SK-N-SH treated with all-trans-retinoic acid at 6 μM for 48 hours (cell line): ENCODE measurements at regions not wholly inside any gene's neighbourhood (a gene's known extent, or its start where the extent isn't known, plus 50 kb on each side); places are given as distances from the start of the nearest gene placed in this dataset.

Source experiments
- ARNTL ChIP-seq: fragments of 450-650 bp; formaldehyde crosslinking; IDR thresholded peaks from 2 replicates; pipeline ENCODE4 v1.5.0; 2020; ENCODE audit warnings: low read depth, mild to moderate bottlenecking, moderate library complexity, borderline replicate concordance
- BACH2 ChIP-seq: fragments of 250-450 bp; sonication (Bioruptor Pico); IDR thresholded peaks from 2 replicates; pipeline ENCODE4 v1.9.0; 2021; ENCODE audit warnings: mild to moderate bottlenecking, borderline replicate concordance
- CREB5 ChIP-seq: fragments of 250-450 bp; sonication (Bioruptor Pico); IDR thresholded peaks from 2 replicates; pipeline ENCODE4 v1.5.1; 2020; ENCODE audit warnings: low read depth, mild to moderate bottlenecking, moderate library complexity
- PATZ1 ChIP-seq: fragments of 250-450 bp; sonication (Bioruptor Pico); IDR thresholded peaks from 2 replicates; pipeline ENCODE4 v1.8.0; 2020; ENCODE audit warnings: mild to moderate bottlenecking, moderate library complexity, borderline replicate concordance
- PPARA ChIP-seq: fragments of 250-450 bp; sonication (Bioruptor Pico); IDR thresholded peaks from 2 replicates; pipeline ENCODE4 v1.5.0; 2020; ENCODE audit warnings: mild to moderate bottlenecking, borderline replicate concordance
- SNAI2 ChIP-seq: fragments of 250-450 bp; sonication (Bioruptor Pico); IDR thresholded peaks from 2 replicates; pipeline ENCODE4 v1.5.0; 2020; ENCODE audit warnings: mild to moderate bottlenecking, moderate library complexity
- TOX ChIP-seq: fragments of 250-450 bp; sonication (Bioruptor Pico); IDR thresholded peaks from 2 replicates; pipeline ENCODE4 v1.8.0; 2021; ENCODE audit warnings: mild to moderate bottlenecking, moderate library complexity, borderline replicate concordance
- ZC3H10 ChIP-seq: fragments of 250-450 bp; sonication (Bioruptor Pico); IDR thresholded peaks from 2 replicates; pipeline ENCODE4 v1.5.1; 2021; ENCODE audit warnings: mild to moderate bottlenecking, moderate library complexity
- ZFP3 ChIP-seq: fragments of 250-450 bp; sonication (Bioruptor Pico); IDR thresholded peaks from 2 replicates; pipeline ENCODE4 v1.5.0; 2020; ENCODE audit warnings: mild to moderate bottlenecking, moderate library complexity
- ZNF8 ChIP-seq: fragments of 450-650 bp; formaldehyde crosslinking; IDR thresholded peaks from 2 replicates; pipeline ENCODE4 v1.5.0; 2020; ENCODE audit warnings: mild to moderate bottlenecking, moderate library complexity

- TF ChIP-seq PATZ1 (no peak), CREB5 (no peak), PPARA (CRISPR knock-in tag) (no peak), TOX (CRISPR knock-in tag) (no peak), ZFP3 (CRISPR knock-in tag) (no peak), ARNTL (CRISPR knock-in tag) (no peak), ZNF8 (CRISPR knock-in tag) (no peak), ZC3H10 (no peak), SNAI2 (CRISPR knock-in tag) (no peak), BACH2 (CRISPR knock-in tag) (no peak)
Measured at GRCh38 chr1:229714306-229714705, 88.3 kb downstream of the URB2 start.
